ENCODE measurements at regions not wholly inside any gene's neighbourhood (a gene's known extent, or its start where the extent isn't known, plus 50 kb on each side); places are given as distances from the start of the nearest gene placed in this dataset.

- TF ChIP-seq POLR2A (IDR thresholded peaks at IDR 0.05; ENCODE audit: low read depth, low read length) (no peak), POLR2AphosphoS5 (IDR thresholded peaks at IDR 0.05; ENCODE audit: low read depth, low read length) (no peak), POU2F2 (IDR thresholded peaks at IDR 0.05; ENCODE audit: low read depth, low read length) (no peak), TAF1 (IDR thresholded peaks at IDR 0.05; ENCODE audit: low read depth, low read length) (no peak)
Measured at GRCh38 chr1:193890935-193891334, 704.5 kb upstream of the B3GALT2 start.
